ENCODE measurements at regions not wholly inside any gene's neighbourhood (a gene's known extent, or its start where the extent isn't known, plus 50 kb on each side); places are given as distances from the start of the nearest gene placed in this dataset.

- ChIA-PET CTCF (no interaction called here), POLR2A (no interaction called here)
- no peak for DNase-seq
- no peaks in the 10 kb centered on the region for H3K27me3 ChIP-seq (ENCODE audit: insufficient read depth)
- H3F3A ChIP-seq (replicated peaks; ENCODE audit: insufficient read depth) = no peaks in the 10 kb centered on the region
- H2AFZ ChIP-seq (ENCODE audit: low read depth) = no peak overlapping the region
- no peaks in the 10 kb centered on the region for H3K9me3 ChIP-seq
- H3K9ac ChIP-seq = no peak overlapping the region
- H3K4me3 ChIP-seq (ENCODE audit: low read depth in 2 of 2, low read length in 1 of 2) = no peak overlapping the region
- peaks cover 0 to 3% of the 10 kb centered on the region in 2 experiments; a peak in 1 of 4 replicates for H3K4me1 ChIP-seq (ENCODE audit: control insufficient read depth in 1 of 2, insufficient read depth in 2 of 2, low read depth in 1 of 2, low read length in 1 of 2)
- H4K20me1 ChIP-seq (ENCODE audit: insufficient read depth) = no peaks in the 10 kb centered on the region
- TF ChIP-seq RCOR1 (IDR thresholded peaks at IDR 0.05; ENCODE audit: low read length) = no peak
- TF ChIP-seq EZH2phosphoT487 (IDR thresholded peaks at IDR 0.05; ENCODE audit: borderline replicate concordance, low read depth) = no peak
- no peak for TF ChIP-seq SMC3 (IDR thresholded peaks at IDR 0.05; ENCODE audit: low read depth, low read length)
- TF ChIP-seq MEF2A (IDR thresholded peaks at IDR 0.05; ENCODE audit: borderline replicate concordance, low read depth) = no peak
- no peak for TF ChIP-seq TCF12 (IDR thresholded peaks at IDR 0.05)
- no peak for TF ChIP-seq JUND (IDR thresholded peaks at IDR 0.05)
- TF ChIP-seq TAF1 (IDR thresholded peaks at IDR 0.05; ENCODE audit: borderline replicate concordance, low read depth, low read length) = no peak
- no peak for TF ChIP-seq TEAD4 (IDR thresholded peaks at IDR 0.05; ENCODE audit: borderline replicate concordance, insufficient read depth)
- no peak for TF ChIP-seq NRF1 (IDR thresholded peaks at IDR 0.05; ENCODE audit: low read depth, low read length)
- TF ChIP-seq RXRA (IDR thresholded peaks at IDR 0.05; ENCODE audit: borderline replicate concordance, low read depth) = no peak
- TF ChIP-seq GATA2 (CRISPR knock-in tag; IDR thresholded peaks at IDR 0.05) = no peak
- TF ChIP-seq SIN3A (IDR thresholded peaks at IDR 0.05; ENCODE audit: borderline replicate concordance, low read depth, low read length) = no peak
- no peak for TF ChIP-seq MAX (IDR thresholded peaks at IDR 0.05; ENCODE audit: low read depth)
- TF ChIP-seq ELF1 (IDR thresholded peaks at IDR 0.05) = no peak
- TF ChIP-seq, protein P1, sequence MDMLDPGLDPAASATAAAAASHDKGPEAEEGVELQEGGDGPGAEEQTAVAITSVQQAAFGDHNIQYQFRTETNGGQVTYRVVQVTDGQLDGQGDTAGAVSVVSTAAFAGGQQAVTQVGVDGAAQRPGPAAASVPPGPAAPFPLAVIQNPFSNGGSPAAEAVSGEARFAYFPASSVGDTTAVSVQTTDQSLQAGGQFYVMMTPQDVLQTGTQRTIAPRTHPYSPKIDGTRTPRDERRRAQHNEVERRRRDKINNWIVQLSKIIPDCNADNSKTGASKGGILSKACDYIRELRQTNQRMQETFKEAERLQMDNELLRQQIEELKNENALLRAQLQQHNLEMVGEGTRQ (IDR thresholded peaks at IDR 0.05; ENCODE audit: borderline replicate concordance, low read depth, low read length) = no peak
- TF ChIP-seq YY1 (IDR thresholded peaks at IDR 0.05; ENCODE audit: low read depth) = no peak
- no peaks in the 10 kb centered on the region for H3K36me3 ChIP-seq (replicated peaks in 1 of 2; ENCODE audit: control insufficient read depth in 1 of 2, insufficient read depth in 2 of 2, low read length in 1 of 2)
- H3K79me2 ChIP-seq (ENCODE audit: insufficient read depth) = no peaks in the 10 kb centered on the region
- H3K27ac ChIP-seq (ENCODE audit: low read depth in 2 of 2, low read length in 1 of 2) = no peak overlapping the region
- no peaks in the 10 kb centered on the region for H3K9me2 ChIP-seq
- H3K4me2 ChIP-seq = no peak overlapping the region
- 8% methylated on average over 1 of the region's 1 CpG for WGBS (ENCODE audit: low lambda C conversion rate)
These were observed 379.1 kb downstream of the TENT5A start for GRCh38 chr6:81373414-81373813.

DNA sequence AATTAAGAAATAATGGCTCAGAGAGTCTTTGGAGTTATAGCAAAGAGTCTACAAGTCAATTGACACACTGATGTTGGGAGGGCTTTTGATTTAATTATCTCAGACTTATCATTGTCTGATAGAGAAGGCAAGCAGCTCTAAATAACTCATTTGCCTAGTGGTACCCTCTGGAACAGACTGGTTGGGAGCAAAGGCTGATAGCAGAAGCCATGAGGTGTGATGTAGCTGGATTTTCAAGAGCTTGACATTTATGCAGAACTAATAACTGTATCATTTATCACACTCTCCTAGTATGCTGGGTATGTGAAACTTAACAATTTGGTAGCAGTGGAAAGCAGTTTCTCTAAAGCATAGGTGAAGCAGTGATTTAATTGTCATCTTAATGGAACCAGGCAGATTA lies 380.6 kb downstream of the TENT5A start:
- H3K4me3 ChIP-seq (ENCODE audit: low read depth in 2 of 2, low read length in 1 of 2) = no peak overlapping the region
- H3K36me3 ChIP-seq (replicated peaks in 1 of 2; ENCODE audit: control insufficient read depth in 1 of 2, insufficient read depth in 2 of 2, low read length in 1 of 2) = no peaks in the 10 kb centered on the region
- ChIA-PET POLR2A (no interaction called here), CTCF (no interaction called here)
- no peak overlapping the region for H2AFZ ChIP-seq (ENCODE audit: low read depth)
- H3K4me2 ChIP-seq = no peak overlapping the region
- H3K9ac ChIP-seq = no peak overlapping the region
- H3K4me1 ChIP-seq (ENCODE audit: control insufficient read depth in 1 of 2, insufficient read depth in 2 of 2, low read depth in 1 of 2, low read length in 1 of 2) = peaks cover 0 to 3% of the 10 kb centered on the region in 2 experiments; a peak in 1 of 4 replicates
- no peaks in the 10 kb centered on the region for H3K27me3 ChIP-seq (ENCODE audit: insufficient read depth)
- H3K9me3 ChIP-seq = no peaks in the 10 kb centered on the region
- DNase-seq = no peak
- H3K27ac ChIP-seq (ENCODE audit: low read depth in 2 of 2, low read length in 1 of 2) = no peak overlapping the region
- H3K79me2 ChIP-seq (ENCODE audit: insufficient read depth) = no peaks in the 10 kb centered on the region
- no peaks in the 10 kb centered on the region for H3K9me2 ChIP-seq
- H3F3A ChIP-seq (replicated peaks; ENCODE audit: insufficient read depth) = no peaks in the 10 kb centered on the region
- TF ChIP-seq EZH2phosphoT487 (IDR thresholded peaks at IDR 0.05; ENCODE audit: borderline replicate concordance, low read depth) = no peak
- no peak for TF ChIP-seq RAD21 (IDR thresholded peaks at IDR 0.05; ENCODE audit: low read length)
- TF ChIP-seq, protein P2, sequence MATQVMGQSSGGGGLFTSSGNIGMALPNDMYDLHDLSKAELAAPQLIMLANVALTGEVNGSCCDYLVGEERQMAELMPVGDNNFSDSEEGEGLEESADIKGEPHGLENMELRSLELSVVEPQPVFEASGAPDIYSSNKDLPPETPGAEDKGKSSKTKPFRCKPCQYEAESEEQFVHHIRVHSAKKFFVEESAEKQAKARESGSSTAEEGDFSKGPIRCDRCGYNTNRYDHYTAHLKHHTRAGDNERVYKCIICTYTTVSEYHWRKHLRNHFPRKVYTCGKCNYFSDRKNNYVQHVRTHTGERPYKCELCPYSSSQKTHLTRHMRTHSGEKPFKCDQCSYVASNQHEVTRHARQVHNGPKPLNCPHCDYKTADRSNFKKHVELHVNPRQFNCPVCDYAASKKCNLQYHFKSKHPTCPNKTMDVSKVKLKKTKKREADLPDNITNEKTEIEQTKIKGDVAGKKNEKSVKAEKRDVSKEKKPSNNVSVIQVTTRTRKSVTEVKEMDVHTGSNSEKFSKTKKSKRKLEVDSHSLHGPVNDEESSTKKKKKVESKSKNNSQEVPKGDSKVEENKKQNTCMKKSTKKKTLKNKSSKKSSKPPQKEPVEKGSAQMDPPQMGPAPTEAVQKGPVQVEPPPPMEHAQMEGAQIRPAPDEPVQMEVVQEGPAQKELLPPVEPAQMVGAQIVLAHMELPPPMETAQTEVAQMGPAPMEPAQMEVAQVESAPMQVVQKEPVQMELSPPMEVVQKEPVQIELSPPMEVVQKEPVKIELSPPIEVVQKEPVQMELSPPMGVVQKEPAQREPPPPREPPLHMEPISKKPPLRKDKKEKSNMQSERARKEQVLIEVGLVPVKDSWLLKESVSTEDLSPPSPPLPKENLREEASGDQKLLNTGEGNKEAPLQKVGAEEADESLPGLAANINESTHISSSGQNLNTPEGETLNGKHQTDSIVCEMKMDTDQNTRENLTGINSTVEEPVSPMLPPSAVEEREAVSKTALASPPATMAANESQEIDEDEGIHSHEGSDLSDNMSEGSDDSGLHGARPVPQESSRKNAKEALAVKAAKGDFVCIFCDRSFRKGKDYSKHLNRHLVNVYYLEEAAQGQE (IDR thresholded peaks at IDR 0.05; ENCODE audit: low read depth, low read length) = no peak
- no peak for TF ChIP-seq FOSL2 (IDR thresholded peaks at IDR 0.05; ENCODE audit: borderline replicate concordance, low read depth)
- no peak for TF ChIP-seq FOXM1 (IDR thresholded peaks at IDR 0.05; ENCODE audit: low read depth)
- H4K20me1 ChIP-seq (ENCODE audit: insufficient read depth) = no peaks in the 10 kb centered on the region
